Mucosa of descending colon (tissue), 3 donors: ENCODE measurements at regions not wholly inside any gene's neighbourhood (a gene's known extent, or its start where the extent isn't known, plus 50 kb on each side); places are given as distances from the start of the nearest gene placed in this dataset.
A peak's percentile ranks its signal among the peaks of the same experiment; 100 is the strongest.

Experiments
- ATAC-seq: fragments of 200-7000 bp; cut with Tn5 transposase; one replicate; pipeline ENCODE4 v1.9.1; 2020; ENCODE audit warnings: mild to moderate bottlenecking, moderate library complexity
- DNase-seq, 3 donors: peaks; one replicate each; pipeline ENCODE4 v3.0.0-alpha.2; 2020
- H3K36me3 ChIP-seq: fragments of 200-600 bp; one replicate; pipeline ENCODE4 v1.8.0; 2021; ENCODE audit warnings: low read depth, mild to moderate bottlenecking
- H3K4me1 ChIP-seq: fragments of 200-600 bp; one replicate; pipeline ENCODE4 v1.8.0; 2021; ENCODE audit warnings: low read depth, mild to moderate bottlenecking
- H3K4me3 ChIP-seq: fragments of 200-600 bp; one replicate; pipeline ENCODE4 v1.8.0; 2021; ENCODE audit warnings: mild to moderate bottlenecking
- H3K9me3 ChIP-seq: fragments of 200-600 bp; one replicate; pipeline ENCODE4 v1.8.0; 2021; ENCODE audit warnings: mild to moderate bottlenecking
- CTCF ChIP-seq: fragments of 200-600 bp; IDR thresholded peaks from one replicate; pipeline ENCODE4 v1.8.0; 2022; ENCODE audit warnings: antibody characterized with exemption, mild to moderate bottlenecking
- intact Hi-C, 2 donors: fragments of 100-400 bp; cut with DNase I in 1 of 2; cut with micrococcal nuclease in 1 of 2; formaldehyde crosslinking; loops; one replicate each; pipeline versions ENCODE4 v1.11.0 to v1.11.1; 2022; cut with DNase I, micrococcal nuclease
- donor health status: DM: no; HTN: no; CAD: no; lungs with moderate emphysema.
- donor health status: DM: no; HTN: no; CAD: no.
- donor health status: DM: no; HTN: yes; CAD: no.

GRCh38 chr22:49604732-49605302 is 222.9 kb downstream of the BRD1 start:
- no peak overlapping the region for H3K4me3 ChIP-seq
- H3K9me3 ChIP-seq = peaks cover 9% of the 10 kb centered on the region
- intact Hi-C loops = no loop called here
- DNase-seq (no peak), ATAC-seq (no peak)
- H3K36me3 ChIP-seq = no peaks in the 10 kb centered on the region
- H3K4me1 ChIP-seq = no peaks in the 10 kb centered on the region
- TF ChIP-seq CTCF = no peak

GRCh38 chr22:49603016-49603415 is 224.7 kb downstream of the BRD1 start:
- intact Hi-C loops = no loop called here
- H3K36me3 ChIP-seq = no peaks in the 10 kb centered on the region
- H3K9me3 ChIP-seq = peaks cover 9% of the 10 kb centered on the region
- H3K4me3 ChIP-seq = no peak overlapping the region
- ATAC-seq = no peak
- no peaks in the 10 kb centered on the region for H3K4me1 ChIP-seq
- TF ChIP-seq CTCF = no peak
- no peak for DNase-seq

- H3K9me3 ChIP-seq = peaks cover 9% of the 10 kb centered on the region
- DNase-seq = peak in 1 of 3 donors; percentile 9
- TF ChIP-seq CTCF = no peak
- no peaks in the 10 kb centered on the region for H3K4me1 ChIP-seq
- intact Hi-C loops = no loop called here
- no peaks in the 10 kb centered on the region for H3K36me3 ChIP-seq
- ATAC-seq = no peak
- no peak overlapping the region for H3K4me3 ChIP-seq
These were observed 225.2 kb downstream of the BRD1 start for GRCh38 chr22:49602481-49602880.

- TF ChIP-seq CTCF = no peak
- intact Hi-C loops = no loop called here
- DNase-seq = peak in 1 of 3 donors; percentile 9
These were observed 225.9 kb downstream of the BRD1 start for GRCh38 chr22:49601614-49602321.

DNA sequence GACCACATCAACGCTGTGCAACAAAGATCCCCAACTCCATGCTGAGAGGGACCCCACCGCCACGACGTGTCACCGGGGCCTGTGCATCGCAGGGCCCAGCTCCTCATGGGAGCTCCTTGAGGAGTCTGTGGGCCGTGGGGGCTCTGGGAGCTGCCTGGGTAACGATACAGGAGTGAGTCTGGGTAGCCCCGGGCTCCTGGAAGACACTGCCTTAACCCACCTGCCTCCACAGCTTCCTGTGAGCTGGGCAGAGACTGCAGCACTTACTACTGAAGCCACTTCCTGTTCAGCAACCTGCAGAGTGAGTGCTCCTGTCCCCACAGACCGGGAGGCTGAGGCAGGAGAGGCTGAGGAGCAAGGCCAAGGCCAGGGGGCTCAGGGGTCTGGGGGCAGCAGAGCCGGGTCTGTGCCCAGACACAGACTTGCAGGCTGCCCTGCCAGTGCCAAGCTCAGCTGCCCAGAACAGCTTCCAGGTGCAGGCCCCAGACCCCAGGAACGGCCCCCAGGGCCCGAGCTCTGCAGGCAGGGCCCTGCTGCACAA is 226.7 kb downstream of the BRD1 start:
- ATAC-seq = no peak
- DNase-seq = peak in 1 of 3 donors; percentile 19
- no peak overlapping the region for H3K4me3 ChIP-seq

More at GRCh38 chr22:49601614-49602321, 225.9 kb downstream of the BRD1 start:
- ATAC-seq = no peak
- peaks cover 9% of the 10 kb centered on the region for H3K9me3 ChIP-seq
- no peak overlapping the region for H3K4me3 ChIP-seq
- H3K36me3 ChIP-seq = no peaks in the 10 kb centered on the region
- H3K4me1 ChIP-seq = no peaks in the 10 kb centered on the region

More for the DNA sequence above, 226.7 kb downstream of the BRD1 start:
- Histone ChIP-seq H3K4me1 (no peaks in the 10 kb centered on the region), H3K36me3 (no peaks in the 10 kb centered on the region), H3K9me3 (peaks cover 9% of the 10 kb centered on the region)
- no peak for TF ChIP-seq CTCF
- intact Hi-C loops = no loop called here
